ENCODE measurements at regions not wholly inside any gene's neighbourhood (a gene's known extent, or its start where the extent isn't known, plus 50 kb on each side); places are given as distances from the start of the nearest gene placed in this dataset.

DNA sequence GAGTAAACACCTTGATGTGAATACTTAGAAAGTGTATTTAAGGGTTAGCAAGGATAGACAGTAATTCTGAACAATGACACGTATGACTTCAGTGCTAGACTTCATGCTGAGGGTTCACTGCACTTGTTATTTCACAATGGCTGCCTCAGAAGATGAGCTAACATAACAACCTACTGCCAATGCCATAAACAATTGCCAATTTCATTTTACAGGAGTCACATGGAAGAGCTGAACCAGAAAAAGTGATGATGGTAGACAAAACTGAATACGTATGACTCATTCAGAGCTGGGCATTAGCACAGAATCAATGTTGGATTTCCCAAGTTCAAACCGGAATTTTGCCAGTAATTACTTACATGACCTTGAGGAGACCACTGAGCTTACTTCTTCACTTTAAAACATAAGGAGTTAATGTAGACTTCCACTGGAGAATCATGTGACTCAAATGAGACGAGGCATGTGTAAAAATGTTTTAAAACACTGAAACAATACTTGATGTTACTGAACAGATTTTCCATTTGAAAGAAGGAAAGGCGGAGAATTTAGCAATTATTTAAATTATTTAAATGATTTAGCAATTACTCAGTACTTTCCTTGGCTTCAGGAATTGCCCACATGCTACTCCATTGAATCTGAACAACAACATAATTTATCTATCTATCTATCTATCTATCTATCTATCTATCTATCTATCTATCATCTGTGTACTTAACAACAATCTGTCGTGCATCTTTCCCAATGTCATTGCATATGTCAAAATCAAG lies 868.5 kb upstream of the SLIT2 start:
- peak; percentile 27 for DNase-seq

DNA sequence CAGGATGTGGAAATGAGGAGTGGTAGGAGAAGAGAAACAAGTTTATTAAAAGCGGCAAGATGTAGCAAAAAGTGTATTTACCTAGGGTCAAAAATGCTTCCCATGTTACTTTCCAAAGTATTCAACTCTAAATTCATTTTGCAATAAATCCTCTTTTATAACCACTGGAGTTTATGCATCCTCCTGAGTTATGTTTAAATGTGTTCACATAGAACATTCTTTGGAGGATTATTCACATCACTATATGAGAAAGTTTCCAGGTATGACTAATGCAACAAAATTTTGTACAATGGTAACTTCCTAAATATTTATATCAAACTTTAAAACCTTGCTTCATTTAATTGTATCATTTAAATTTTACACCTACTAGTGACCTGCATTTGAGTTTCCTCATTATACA lies 870.6 kb upstream of the SLIT2 start:
- peak; percentile 81 for DNase-seq

DNA sequence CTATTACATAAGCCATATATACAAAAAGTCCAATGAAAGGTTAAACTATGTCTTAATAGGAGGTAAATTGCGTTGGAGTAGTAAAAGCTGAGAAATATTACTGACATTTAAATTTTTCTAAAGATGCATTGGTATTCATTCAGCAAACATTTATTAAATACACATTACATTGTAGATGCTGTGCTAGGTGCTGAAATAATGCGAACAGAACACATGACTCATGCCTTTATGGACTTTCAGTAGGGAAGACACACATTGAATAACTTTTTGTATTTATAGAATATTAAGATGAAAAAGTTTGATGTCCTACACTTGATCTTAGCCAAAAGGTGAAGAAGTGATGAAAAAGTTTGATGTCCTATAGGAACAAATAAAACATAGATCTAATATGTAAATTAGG lies 871.1 kb upstream of the SLIT2 start:
- peak; percentile 43 for DNase-seq

DNA sequence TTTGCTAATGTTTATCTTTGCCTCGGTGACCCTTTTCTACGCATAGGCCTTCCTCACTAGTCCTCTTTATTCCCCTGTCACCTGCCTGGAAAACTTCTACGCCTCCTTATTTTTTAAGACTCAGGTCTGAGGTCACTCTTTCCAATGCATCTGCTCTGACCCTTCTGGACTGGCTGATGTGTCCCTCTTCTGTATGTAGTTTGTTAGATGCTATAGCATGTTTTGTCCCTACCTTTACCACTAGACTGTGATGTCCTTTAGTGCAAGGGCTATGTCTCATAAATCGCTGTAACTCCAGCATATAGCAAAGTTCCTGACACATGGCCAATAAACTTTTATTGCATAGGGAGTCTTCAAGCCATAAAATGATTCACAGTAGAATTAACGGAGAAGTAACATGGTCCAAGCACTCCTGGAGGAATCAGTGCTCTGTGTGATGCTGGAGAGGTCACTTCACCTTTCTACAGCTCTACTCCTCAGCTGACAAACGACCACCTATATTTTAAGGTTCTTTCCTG lies 872.5 kb upstream of the SLIT2 start:
- DNase-seq: no peak

DNA sequence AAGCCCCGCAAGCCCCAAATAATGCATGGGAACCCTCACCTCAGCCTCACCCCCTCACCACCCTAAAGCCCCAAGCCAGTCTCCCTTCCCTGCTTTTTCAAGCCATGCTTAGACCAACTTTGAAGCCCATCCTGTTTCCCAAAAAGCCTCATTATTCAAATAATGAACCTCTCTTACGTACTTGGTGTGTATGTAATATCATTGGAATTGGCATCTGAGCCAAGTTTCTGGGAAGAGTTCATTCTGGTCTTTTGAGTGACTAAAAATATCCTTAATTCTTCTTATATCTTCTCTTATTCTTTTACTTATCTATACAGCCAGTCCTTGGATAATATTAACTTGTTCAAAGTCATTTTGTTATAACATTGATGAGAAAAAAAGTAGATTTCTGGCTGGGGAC lies 875.8 kb upstream of the SLIT2 start:
- DNase-seq: peak; percentile 52

DNA sequence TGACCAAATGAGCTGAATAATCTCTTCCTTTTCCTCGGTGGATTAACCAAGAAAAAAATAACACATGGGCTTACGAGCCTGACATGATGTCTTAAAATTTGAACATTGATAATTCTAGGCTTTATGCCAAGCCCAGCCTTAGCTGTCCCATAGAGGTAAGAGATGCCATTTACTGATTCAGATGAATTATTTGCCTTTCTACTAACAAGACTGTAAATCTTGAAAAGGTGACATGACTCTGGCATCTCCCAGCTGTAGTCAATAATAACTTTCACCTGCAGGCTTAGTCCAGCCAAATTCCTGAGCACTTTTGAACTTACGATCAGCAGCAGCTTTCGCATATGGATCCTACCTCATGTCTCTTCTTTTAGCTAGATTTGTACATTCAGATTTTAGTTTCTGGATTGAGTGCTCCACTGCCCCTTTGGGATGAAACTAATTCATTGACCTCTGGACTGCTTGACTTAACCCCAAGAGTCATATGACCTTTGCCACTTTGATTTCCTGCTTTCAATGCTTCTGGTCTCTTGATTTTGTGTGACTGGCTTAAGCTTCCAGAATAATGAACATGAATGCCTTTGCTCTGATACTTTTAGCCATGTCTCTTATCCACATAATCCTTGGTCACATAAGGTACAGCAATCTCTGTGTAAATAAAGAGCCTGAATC lies 876.4 kb upstream of the SLIT2 start:
- peak; percentile 50 for DNase-seq

DNA sequence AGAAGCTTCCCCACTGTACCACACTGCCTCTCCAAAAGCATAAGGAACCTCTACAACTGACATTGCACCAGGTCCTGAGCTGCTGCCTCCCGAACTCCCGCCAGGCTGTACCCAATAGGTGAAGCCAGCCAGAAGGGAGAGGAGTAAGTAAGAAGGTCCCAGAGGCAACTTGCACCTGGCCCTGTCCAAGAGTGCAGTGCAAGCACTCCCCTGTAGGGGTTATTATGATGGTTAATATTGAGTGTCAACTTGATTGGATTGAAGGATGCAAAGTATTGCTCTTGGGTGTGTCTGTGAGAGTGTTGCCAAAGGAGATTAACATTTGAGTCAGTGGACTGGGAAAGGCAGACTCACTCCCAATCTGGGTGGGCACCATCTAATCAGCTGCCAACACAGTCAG lies 879.3 kb upstream of the SLIT2 start:
- no peak for DNase-seq

DNA sequence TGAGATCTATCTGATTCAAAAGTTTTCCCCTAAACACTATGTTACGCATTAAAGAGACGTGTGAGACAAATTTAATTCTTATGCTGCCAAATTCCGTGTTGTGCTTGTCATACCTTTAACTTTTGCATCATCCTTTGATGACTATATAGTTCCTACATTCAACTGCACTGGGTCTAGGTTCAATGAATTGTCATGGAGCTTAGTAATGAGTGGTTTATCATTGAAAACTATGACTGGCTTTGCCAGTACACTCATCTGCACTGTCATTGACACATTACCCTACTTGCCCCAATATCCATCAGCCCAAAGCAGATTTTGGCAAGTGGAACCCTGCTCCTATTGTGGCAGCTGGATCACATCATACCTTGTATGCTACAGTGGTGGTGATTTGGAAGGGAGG lies 882.9 kb upstream of the SLIT2 start:
- DNase-seq: no peak

DNA sequence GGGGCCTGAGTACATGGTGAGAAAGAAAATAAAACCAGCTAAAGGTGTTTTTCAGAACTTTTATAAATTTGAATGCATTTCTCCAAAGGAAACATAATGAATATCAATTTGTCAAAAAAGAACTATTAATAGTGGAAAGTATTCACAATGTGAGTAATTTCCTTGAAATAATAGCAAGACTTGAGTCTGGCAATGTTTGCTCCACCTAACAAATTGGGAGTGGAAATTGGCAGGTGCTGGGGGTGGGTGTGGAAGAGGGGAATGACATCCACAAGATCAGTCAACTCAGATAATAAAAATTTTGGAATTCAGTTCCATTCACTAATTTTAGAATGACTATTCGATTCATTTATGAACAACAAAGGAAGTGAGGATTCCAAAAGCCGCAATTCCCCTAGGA lies 884.8 kb upstream of the SLIT2 start:
- no peak for DNase-seq

DNA sequence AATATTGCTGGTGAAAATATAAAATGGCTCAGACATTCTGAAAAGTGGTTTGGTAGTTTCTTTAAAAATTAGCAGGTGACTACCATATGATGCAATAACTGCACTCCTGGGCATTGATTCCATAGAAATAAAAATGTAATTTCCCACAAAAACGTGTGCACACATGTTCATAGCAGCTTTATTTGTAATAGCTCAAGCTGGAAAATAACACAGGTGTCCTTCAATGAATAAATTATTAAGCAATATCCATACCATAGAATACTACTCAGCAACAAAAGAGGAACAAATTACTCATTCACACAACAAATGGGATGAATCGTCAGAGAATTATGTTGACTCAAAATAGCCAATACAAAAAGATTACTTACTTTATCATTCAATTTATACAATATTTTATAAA lies 893.7 kb upstream of the SLIT2 start:
- DNase-seq: peak; percentile 41

DNA sequence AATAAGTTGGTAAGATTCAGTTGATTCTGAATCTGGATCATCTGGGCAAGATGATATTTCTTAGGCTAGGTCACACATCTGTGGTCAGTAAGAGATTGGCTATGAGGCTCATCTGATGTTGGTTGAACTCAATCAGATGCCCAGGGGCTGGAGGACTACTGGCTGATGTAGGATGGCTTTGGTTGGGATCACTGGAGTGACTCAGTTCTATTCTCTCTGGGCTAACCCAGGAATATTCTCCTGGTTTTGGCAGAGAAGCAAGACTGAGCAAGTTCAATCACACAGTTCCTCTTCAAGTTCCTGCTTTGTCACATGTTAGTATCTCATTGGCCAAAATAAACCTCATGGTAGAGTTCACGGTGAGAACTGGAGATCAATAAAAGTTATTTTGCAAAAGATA lies 902.3 kb upstream of the SLIT2 start:
- no peak for DNase-seq

DNA sequence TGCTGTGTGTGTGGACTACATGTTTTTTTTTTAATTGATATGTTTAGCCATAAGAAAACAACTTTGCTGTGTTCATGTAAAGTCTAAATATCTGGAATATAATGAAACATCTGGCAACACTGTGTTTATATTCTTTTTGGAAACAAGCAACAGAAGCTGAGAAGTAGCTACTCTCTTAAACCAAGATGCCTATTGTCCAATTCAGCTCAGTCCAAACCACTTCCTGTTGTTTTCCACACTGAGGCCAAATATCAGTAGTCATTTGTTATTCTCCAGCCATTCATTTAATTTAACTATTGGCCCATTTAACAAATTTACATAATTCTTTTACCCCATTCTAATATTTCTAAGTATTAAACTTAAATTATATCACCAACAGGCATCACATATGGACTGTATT lies 903.0 kb upstream of the SLIT2 start:
- DNase-seq: no peak

DNA sequence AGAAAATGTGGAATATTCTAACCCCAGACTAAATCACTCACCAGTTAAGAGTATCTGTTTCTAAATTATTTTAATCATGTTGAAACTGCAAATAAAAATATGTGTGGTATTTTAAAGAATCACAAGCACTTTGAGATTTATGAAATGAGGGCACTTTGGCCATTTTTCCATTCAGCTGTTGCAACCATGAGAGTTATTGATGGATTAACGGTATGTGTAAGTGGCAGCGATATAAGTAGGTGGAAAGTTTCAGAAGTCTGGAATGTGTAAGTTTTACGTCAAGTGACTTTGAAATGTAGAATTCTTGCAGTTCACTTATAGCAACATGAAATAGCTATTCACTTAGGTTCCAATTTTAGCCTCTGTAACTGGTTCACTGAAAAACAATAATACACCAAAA lies 905.1 kb upstream of the SLIT2 start:
- peak; percentile 38 for DNase-seq

DNA sequence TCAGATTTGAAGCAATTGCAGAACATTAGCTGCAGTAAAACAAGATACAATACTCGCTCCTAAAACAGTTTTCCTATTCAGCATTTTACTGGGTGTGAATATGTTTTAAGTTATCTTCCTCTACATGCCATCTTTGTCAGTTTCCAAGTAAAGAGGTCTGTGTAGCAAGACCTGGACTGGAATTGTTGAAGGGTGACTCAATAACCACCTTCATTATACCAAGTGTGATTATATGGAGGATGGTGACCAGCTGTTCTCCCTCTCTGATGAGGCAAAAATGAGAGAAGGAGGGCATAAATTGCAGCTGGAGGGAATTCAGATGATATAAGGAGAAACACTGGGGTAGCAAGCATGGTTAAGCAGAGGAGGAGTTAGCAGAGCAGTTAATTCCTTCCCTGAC lies 922.1 kb upstream of the SLIT2 start:
- DNase-seq: peak; percentile 66

DNA sequence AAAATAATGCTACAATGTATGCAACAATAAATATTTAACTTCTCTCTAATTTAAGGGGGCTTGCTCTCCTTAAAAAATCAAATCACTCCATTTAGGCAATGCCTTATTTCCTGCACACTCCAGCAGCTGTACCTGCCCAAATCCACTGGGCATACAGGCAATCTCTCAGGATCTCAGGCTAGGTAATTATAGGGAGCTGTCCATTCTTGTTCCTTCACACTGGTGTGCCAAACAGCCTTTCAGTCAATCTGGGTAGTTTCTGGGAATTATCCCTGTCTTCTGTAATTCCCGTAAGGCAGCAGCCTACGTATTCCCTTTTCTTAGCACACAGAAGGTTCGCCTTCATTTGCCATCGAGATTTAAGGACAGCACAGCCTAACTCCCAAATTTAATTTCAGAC lies 922.6 kb upstream of the SLIT2 start:
- no peak for DNase-seq

DNA sequence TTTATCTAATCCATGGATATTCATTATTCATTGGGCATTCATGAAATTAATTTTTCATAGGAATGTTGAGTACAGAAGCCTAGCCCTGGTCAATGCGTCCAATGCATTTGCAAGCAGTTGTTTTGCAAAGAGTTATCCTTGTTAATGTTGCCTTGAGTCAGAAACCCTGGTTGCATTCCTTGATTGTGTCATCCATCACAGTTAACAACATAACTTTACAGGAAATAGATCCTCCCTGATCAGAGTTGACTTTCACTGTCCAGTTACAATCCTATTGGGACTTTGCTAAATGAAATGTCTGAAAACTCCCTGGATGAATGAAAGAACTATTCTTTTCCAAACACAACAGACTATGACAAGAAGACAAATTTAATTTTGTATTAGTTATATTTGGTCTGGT lies 924.3 kb upstream of the SLIT2 start:
- peak; percentile 38 for DNase-seq

DNA sequence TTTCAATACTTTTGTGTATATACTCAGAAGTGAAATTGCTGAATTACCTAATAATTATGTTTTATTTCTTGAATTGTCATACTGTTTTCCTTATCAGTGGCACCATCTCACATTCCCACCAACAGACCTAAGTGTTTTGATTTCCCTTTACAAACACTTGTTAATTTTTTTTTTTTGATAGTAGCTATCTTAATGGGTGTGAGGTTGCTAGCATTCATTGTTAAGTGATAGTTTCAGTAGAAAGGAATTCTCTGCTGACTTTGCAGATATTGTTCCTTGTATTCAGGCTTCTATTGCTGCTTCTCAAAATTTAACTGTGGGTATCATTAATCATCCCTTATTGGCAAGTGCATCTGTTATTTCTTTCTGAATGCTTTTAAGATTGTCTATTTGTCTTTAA lies 927.5 kb upstream of the SLIT2 start:
- DNase-seq: no peak

DNA sequence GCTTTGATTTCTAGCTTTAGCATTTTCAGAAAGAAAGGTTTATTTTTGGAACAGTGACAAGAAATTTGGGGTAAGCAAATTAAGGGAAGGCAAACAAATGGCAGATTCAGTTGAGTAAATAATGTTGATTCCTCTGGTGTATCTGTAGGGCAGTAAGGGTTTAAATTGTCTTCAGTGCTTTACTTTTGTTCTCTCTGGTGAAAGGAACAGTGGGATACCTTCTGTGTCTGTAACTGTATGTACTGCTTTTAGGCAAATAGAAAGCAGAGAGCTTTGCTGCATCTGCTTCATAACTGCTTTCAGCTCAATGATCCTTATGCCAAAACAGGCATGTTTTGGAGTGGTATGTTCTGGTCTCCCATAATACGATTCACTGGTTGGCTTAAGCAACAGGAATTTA lies 932.1 kb upstream of the SLIT2 start:
- DNase-seq: no peak

DNA sequence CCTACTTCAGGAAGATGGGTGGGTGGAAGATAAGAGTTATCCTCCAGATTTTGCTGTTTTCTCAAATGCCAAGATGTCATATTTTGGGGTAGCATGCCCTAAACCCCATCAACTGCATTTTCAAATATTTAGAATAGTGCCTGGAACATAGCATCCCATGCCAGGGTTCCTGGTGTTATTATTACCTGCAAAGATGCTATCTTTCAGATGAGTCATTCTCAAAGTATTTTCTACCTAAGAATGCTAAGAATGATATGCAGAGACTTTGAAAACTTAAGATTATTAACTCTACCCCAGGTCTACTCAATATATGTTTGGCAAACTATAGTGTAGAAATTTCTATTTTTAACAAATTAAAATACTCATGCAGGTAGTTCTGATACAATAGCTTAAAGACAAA lies 934.3 kb upstream of the SLIT2 start:
- DNase-seq: no peak

DNA sequence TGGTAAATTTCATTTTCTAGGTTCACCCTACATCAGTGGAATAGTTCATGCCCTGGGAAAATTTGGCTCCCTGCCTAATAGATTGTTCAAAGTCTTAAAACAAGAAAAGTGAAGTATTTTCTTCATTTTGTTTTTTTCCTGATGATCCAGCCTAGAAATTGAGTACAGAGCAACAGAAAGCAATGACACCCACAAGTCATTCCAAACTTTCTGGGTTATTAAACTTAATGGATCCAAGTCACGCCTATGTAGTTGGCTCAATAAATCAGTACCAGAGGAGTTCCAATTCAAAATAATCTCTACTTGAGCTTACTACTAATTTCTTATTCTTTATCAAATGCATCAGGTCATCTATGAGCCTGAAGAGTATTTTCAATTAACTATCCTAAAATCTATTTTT lies 937.6 kb upstream of the SLIT2 start:
- DNase-seq: no peak

DNA sequence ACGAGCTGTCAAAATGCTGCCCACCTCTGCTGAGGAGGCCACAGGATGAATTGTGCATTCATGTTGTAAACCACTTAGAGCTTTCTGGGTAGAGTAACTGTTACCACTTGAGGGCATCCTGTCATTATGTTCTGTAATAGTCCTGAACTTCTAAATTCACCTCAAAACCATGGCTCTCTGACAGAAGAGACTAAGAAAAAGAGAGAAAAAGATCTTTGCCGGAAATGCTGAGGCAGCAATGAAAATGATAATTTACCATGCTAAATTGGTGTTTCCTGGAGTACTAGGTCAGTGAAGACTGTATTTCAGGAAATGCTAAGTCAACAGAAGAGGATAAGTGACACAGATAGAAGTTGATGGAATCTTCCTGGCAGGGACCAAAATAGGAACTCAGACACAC lies 942.3 kb upstream of the SLIT2 start:
- DNase-seq: peak; percentile 75

DNA sequence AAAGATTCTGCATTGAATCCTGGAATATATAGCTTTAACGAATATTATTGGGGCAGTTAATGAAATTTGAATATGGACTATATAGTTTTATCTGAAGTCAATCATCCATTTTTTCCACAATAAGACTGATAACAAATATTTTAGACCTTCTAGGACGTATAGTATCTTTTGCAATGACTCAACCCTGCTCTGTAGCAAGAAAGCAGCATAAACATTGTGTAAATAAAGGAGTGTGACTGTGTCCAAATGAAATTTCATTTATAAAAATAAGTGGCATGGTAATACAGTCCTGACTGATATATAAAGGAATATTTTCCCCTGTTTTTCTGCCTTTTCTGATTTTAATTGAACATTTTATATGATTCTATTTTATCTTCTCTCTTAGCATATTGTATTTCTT lies 947.7 kb upstream of the SLIT2 start:
- no peak for DNase-seq

DNA sequence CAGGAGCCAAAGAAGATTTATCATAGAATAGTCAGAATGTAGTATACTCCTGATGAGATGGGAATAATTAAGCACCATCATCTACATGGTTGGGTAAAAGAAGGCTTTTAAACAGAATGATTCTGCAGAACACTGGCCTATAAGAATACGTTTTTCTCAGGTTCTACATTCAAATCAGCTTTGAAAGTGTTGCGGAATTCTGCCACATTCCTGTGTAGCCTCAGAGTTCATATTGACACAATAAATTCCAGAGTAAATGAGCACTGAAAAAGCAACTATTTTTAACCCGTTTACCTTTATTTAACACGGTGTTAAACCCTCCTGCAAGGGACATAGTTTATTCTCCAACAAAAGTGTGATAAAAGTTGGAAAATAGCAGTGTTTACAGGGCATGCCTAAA lies 950.2 kb upstream of the SLIT2 start:
- peak; percentile 36 for DNase-seq

DNA sequence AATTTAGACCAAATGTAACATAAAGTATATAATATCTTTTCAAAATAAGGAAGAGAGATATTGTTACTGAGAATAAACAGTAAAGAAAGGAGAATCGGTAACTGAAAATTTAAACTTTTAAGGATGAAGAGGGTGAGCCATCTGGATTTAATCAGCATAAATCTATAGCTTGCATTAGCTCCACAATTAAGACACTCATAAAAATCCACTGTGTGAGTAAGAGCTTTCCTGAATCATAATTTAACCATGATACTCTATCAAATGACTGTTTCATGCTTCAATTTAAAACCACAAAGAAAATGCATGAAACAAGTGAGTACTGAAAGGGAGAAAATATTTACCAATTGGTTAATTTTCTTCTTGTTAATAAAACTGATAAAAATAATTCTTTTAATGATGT lies 951.5 kb upstream of the SLIT2 start:
- peak; percentile 86 for DNase-seq

DNA sequence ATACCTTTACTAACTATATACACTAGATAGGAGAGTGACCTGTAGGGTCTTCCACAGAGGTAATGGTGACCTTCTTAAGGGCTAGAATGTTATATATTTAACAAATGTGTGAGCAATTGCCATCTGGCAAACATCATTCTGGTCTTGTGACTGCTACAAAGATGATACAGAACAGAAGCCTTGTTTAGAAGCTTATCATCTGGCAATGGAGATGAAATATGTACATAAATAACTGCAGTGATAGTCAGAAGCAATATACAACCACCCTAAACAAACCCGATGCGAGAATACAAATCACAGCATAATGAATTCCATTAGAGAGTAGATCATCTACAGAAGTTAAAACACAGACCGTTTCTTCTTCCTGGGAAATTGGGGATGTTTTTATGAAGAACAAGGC lies 952.7 kb upstream of the SLIT2 start:
- peak; percentile 60 for DNase-seq
